ENCODE measurements at regions not wholly inside any gene's neighbourhood (a gene's known extent, or its start where the extent isn't known, plus 50 kb on each side); places are given as distances from the start of the nearest gene placed in this dataset.

- TF ChIP-seq CTCF (IDR thresholded peaks at IDR 0.05) (no peak), REST (IDR thresholded peaks at IDR 0.05) (no peak), CHD4 (IDR thresholded peaks at IDR 0.05; ENCODE audit: borderline replicate concordance) (no peak), MAFK (IDR thresholded peaks at IDR 0.05; ENCODE audit: partially characterized antibody) (peak; percentile 60), MAX (IDR thresholded peaks at IDR 0.05) (no peak), EP300 (IDR thresholded peaks at IDR 0.05) (no peak), POLR2A (IDR thresholded peaks at IDR 0.05; ENCODE audit: low read length) (no peak), BHLHE40 (IDR thresholded peaks at IDR 0.05; ENCODE audit: low read depth, low read length) (no peak), RAD21 (conservative IDR thresholded peaks at IDR 0.05 in 1 of 2, IDR thresholded peaks at IDR 0.05 in 1 of 2) (no peak), MAZ (IDR thresholded peaks at IDR 0.05; ENCODE audit: borderline replicate concordance, low read depth, low read length) (no peak)
Measured at GRCh38 chr1:236334893-236335545, 53.3 kb upstream of the ERO1B start.

Measured in A549 (cell line).